A204.1 (cell line): ENCODE measurements at regions not wholly inside any gene's neighbourhood (a gene's known extent, or its start where the extent isn't known, plus 50 kb on each side); places are given as distances from the start of the nearest gene placed in this dataset.

Source experiments
- FAIRE-seq: peaks from 2 replicates; lab custom pipeline; 2012; peaks lifted over from hg19 to GRCh38; lab: Jason Lieb, UNC

DNA sequence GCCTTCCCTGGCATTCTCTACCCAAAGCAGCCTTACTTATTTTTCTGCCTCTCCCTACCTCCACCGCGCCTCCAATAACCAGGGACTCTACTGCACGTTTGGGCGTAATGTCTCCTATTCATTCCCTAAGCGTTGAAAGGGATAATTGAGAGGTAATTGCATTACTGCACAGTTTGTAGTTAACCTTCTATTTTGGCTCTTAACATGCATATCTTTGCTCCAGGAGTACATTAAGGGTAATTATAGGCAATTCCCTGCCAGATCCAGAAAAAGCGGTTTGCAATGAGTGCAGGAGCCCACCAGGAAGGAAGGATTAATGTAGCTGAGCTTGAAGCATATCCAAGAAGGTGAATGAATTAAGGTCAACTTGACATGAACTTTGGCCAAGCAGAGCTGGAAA is 558.4 kb downstream of the TYW1 start:
- FAIRE-seq: no peak

DNA sequence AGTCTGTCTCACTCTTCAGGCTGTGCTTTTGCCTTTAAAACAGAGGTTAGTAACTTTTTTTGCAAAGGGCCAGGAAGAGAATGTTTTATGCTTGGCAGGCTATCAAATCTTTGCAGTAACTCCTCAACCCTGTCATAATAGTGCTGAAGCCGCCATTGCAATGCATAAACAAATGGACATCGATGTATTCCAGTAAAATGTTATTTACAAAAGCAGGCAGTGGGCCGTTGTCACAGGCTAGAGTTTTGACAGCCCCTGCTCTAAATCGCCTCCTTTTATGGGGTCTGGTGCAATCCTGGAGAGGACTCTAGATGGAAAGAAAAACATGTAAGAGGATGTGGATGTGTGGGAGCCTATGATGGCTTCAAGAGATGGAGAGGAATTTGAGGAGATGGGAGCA is 568.3 kb downstream of the TYW1 start:
- no peak for FAIRE-seq

DNA sequence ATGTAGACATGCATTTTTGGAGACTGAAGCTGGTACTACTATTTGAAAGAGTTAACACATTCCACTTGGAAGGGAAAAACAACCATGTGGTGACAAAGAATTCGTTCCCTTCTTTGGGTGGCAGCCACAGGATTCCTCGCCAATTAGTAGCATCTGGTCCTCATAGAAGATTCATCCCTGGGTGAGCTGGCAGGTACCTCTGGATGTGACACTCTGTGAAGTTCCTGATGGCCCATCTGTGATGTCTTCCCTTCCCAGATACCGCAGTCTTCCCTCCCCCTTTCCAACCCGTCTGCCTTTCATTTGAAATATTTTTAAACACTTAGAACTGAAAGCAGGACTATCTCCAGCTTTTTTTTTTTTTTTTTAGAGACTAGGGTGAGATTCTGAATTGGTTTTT is 569.5 kb downstream of the TYW1 start:
- no peak for FAIRE-seq

DNA sequence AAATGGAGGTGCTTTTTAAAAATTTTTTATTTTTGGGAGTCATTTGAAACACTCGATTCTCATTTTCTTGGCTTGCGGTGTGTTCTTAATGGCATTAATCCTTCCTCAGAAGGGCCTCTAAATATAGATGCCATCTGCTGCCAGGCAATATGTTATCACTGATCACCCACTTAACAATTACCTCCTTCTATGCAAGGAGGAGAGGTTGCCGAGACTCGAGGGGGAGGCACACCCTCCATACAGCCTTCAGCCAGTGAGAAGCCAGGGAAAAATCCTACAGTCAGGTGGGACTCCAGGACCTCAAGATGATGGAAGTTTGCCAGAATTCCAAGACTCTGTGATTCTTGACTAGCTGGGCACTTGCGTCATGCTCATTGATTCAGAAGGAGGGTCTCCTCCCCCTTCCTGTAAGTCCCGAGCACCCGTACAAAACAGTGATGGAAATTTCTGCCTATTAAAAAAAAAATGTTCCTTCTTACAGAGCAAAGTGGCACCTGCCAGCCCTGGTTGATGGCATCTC is 574.5 kb downstream of the TYW1 start:
- no peak for FAIRE-seq

DNA sequence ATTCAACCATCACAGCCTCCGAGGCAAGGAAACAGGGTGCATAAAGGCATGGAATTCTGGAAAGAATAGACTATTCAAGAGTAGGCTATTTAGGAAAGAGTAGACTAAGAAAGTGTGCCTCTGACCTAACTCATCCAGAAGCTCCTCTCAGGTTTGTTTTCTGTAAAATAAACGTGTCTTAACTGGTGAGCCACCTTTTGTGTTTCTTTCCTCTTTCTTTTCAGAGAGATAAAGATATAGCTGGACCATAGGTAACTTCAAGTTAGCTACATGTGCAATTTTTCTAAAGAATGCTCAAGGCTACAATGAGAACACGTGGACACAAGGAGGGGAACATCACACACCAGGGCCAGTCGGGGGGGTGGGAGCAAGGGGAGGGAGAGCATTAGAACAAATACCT is 577.0 kb downstream of the TYW1 start:
- FAIRE-seq: no peak

DNA sequence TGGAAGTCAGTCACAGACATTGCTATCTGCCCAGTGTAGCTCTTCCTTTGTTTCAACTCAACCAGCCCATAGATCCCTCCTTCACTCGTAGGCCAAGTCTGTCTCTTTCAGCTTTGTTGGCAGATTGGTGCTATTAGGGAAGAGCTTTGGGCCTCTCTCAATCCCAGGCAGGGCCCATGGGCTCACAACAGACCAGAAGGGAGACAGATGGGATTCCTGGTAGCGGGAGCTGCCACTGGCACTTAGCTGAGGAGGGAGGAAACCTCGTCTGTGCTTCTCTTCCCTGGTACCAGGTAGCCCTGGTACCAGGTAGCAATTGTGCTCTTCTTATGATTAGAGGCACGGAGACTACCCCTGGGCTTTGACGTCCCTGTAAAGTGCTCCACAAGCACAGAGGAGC is 592.0 kb downstream of the TYW1 start:
- no peak for FAIRE-seq

DNA sequence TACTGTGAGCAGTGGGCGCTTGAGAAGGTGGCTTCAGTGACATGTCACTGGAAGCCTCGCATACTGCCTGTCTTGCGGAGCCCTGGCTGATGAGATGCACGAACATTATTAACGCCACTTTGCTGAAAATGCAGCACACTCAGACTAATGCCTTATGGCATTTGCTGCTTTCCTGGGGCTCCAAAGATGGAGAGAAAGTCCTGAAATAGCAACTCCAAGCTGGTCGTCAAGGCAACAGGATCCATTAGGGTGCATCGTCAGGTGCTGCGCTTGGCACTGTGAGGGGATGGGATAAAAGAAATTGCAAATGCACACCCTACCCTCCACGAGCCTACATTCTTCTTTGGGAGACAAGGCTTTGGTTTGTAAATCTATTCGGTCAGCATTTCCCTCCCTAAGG is 592.5 kb downstream of the TYW1 start:
- FAIRE-seq: no peak

DNA sequence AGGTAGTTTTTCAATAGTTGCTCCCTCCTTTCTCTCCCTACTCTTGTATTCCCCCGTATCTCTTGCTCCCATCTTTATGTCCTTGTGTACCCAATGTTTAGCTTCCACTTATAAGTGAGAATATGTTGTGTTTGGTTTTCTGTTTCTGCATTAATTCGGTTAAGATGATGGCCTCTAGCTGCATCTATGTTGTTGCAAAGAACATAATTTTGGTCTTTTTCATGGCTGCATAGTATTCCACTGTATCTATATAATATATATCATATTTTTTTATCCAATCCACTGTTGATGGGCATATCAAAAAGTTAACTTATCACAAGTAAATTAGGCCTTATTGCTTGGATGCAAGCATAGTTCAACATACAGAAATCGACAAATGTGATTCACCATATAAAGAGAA is 594.0 kb downstream of the TYW1 start:
- no peak for FAIRE-seq

DNA sequence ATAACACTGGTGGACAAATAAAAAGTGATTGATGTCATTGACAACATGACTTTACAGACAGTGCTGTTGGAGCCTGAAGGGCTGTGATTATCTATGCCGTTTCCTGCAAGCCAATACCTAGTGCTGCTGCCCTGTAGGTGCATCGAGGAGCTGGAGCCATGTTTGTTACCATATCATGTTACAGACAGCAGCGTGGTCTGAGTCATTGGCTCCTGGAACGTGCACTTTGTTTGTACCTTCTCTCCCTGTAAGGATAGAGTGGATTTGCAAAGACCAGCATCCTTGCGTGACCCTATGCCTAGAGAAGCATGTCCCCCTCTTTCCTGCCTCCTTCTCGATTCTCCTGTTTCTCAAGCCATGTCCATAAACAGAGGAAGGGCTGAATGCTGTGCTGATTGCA is 597.2 kb downstream of the TYW1 start:
- FAIRE-seq: no peak

DNA sequence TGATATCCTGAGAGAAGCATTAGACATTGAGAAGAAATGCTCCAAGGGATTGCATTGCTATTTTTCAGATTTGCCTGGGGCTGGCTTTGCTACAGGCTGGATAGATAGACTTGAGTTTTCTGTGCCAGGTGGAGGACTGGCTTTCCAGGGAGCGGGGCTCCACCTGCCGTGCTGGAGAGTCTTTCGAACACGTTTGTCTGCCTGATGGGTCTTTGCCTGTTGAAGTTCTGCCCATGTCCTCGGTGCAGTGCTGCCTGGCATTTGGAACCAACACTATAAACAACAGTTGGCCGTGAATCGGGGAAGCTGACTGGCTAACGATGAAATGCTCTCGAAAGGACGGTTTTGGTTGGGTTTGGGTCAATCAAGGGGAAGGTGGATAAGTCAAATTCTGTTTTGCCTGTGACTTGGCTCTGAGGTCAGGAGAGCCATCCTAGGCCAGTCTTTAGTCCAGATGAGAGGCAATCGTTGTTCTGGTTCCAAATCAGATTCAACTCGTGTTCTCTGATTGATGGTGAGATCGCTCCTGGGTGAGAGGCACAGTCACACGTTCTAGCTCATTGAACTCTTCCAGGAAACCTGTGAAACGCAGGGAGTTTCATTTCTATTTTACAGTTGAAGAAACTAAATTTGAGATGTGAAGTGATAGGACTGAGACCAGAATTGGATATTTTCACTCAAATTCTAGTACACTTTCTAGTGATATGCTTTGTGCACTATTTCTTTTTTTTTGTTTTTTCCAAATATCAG is 599.0 kb downstream of the TYW1 start:
- FAIRE-seq: no peak

DNA sequence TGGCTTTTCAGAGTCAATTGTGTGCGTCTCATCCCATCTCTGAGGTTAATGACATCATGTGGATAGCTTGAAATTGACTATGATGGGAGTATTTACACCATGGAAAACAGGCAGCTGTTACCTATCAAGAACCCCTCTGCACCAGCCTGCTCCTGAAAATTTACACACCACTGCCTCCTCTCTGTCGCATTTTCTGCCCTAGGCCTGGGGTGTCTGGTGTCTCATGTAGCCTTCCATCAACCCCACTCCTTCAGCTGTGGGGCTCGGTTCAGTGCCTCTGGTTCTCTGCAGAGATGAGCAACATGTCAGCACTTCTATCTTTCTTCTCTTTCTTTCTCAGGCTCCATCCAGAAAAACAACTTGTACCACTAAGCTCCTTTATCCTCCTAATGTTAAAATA is 600.5 kb downstream of the TYW1 start:
- no peak for FAIRE-seq

DNA sequence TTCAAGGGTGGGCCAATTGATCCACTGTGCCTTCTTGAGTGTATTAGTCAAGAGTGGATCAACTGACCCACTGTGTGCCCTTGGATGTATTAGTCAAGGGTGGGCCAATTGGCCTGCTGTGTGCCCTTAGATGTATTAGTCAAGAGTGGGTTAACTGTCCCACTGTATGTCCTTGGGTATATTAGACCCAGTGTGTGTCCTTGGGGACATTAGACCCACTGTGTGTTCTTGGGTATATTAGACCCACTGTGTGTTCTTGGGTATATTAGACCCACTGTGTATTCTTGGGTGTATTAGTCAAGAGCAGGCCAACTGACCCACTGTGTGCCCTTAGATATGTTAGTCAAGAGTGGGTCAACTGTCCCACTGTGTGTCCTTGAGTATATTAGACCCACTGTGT is 601.8 kb downstream of the TYW1 start:
- no peak for FAIRE-seq

DNA sequence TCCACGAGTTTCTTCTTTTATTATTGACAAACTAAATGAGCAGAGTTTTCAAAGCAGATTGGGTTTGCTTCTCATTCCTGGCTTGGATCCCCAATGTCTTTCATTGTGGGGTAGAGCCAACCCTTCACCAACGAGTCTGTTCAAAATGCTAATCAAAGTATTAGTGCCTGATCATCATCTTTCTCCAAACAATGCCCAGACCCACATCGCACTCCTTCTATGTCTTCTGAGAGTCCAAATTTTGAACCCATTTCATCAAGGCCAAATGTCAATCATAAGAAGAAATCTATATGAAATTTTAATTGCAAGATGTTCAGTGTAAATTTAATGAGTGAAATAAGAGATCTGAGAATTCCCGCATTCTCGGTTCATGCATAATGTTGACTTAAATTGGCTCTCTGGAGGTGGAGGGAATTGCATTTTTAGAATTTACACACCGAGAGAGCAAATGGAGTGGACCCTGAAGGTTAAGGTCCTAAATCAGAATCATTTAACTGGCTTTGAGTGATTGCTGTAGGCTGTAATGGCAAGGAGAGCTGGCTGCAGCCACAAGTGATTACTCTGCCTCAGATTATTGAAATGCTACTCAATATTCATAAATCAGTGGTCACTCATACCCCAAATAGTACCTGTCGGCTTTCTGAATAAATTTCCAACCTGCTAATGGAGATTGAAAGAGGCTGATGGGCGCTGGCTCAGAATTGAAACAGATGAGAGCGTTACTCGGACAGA is 602.9 kb downstream of the TYW1 start:
- FAIRE-seq: no peak

DNA sequence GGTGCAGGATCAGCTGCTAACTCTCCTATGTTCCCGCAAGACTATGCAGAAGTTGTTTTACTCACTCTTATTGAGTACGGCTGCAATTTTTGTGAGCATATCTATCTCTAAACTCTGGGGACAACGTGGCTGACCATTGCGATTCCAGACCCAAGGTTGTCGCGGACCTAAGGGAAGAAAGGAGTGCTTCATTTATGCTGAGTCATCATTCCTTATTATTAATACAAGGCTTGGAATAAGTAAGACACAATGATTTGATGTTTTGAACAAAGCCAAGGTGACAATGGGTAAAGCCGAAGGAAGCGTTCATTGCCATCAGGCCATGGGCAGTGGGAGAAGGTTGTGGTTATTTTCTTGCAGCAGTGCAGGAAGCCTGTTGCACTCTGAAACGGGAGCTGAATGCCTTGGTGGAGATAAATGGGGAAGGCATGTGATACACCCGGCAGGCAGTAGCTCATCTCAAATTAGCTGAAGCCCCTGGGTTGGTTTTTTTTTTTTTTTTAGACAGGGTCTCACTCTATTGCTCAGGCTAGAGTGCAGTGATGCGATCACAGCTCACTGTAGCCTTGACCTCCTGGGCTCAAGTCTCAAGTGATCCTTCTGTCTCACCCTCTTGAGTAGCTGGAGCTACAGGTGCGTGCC is 605.7 kb downstream of the TYW1 start:
- no peak for FAIRE-seq

DNA sequence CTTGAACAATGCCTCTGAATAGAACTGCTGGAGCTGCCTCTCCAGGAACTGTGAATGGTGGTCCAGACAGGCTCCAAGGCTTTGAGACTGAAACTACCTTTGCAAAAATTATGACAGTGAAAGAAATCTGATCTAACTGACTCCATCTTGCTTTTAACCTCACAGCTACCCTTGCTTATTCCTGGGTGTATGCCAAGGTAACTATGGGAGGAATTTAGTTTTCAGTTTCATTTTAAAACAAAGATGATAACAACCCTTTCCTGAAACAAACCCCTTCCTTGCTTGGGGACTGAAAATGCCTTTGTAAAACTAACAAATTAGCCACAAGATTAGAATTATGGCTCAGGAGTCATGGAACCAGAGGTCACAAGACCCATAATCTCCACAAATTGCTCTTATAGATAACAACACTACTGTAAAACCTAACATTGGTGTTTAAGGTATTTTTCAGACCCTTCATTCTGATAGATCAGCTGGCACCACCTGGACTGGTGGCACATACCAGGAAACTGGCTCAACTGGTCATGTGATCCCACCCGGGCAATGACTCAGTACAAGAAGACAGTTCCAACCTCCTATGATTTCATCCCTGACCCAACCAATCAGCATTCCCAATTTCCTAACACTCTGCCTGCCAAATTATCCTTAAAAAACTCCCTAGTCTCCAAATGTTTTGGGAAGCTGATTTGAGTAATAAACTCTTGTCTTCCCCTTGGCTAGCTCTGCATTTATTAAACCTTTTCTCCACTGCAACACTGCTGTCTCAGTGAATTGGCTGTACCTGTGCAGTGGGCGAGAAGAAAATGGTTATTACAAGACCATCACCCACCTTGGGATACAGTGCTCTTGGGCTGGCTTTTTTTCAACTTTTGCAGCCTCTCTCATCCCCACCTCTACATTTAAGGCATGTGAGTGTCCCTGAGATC is 608.1 kb downstream of the TYW1 start:
- no peak for FAIRE-seq

DNA sequence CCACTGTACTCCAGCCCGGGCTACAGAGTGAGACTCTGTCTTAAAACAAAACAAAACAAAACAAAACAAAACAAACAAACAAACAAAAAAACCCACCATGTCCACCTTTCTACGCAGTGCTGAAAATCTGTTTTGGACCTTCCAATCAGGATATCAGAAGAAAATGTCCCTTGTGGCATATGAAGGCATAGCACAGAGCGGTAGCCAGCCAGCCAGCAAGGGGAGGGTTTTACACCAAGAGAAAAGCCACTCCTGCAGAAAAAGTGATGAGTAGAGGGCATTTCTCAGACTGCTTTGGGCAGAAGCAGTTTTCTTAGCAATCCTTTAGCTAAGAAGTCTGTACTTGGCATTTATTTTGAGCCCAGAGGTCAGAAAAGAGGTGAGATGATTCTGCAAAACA is 612.2 kb downstream of the TYW1 start:
- no peak for FAIRE-seq

DNA sequence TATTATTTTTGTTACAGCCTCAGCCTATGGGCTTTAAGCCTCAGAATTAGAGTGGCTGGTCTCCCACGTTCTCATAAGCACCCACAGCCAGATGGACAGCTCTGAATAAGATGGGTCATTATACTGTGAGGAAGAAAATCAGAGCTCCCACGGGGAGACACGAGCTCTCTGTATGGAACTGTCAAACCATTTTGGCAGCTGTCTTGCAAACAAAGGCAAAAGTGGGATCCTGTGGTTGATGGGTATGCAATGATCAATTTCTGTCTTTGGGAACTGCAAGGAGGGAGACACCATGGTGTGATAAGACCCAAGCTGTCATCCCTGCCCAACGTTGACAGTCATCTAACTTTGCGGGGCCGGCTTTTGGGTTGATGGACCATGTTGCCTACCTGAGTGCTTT is 614.3 kb downstream of the TYW1 start:
- FAIRE-seq: no peak

DNA sequence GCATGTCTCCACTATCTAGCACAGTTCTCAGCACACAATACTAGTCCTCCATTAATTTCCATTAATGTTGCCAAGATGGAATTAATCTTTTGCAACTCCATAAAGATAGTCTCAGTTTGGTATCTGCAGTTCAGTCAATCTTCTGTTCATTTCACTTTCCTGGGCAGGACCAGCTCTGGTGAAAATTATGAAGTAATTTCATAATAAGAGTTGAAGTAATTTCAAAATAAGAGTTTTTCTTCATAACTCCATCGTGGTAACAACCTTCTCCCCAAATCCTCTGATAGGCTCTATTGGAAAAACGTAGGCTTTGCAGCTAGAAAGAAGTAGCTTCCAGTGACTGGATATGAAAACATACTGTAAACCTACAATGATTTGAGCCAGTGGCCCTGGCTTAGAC is 618.2 kb downstream of the TYW1 start:
- FAIRE-seq: no peak

DNA sequence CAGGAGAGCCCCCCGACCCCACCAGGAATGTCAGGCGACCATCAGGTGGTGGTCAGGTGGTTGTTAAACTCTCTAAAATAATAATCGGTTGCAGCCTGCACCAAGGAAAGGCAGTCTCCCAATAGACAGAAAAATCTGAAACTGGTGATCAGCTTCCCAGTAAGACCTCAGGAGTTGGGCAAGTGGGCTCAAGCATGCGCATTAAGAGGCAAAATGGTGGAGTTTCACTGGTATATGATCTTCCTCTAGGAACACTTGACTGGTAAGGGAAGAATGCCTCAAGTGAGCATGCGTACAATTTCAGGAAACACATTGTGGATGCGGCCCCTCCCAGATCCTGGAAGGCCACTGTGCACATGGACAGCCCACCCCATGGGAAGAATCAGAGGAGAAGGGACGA is 619.9 kb downstream of the TYW1 start:
- FAIRE-seq: no peak

DNA sequence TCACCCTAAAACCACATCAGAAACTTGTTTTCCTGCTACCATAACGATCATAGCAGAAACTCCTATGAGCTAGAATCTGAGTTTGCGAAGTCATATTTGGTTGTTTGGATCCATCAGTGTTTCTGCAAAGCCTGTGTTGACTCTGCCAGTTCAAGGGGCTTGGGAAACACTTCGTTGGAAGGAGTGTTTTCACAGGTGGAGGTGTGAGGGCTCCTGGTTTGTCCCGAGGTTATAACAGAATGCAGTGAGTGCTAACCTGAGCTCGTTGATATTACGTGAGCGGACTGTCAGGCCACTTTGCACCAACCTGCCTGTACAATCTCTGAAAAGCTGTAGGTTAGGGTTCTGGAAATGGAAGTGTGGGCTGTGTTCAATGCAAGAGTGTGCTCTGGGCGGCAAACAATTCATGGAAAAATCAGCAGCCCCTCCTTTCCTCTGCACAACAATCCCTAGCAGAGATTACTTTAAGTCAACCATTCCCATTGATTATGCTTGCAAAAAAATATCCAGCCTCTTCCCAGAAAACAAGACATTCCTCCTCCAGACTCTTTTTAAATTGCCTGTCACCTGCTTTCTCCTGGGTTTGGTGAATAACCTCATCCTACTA is 622.0 kb downstream of the TYW1 start:
- FAIRE-seq: no peak

DNA sequence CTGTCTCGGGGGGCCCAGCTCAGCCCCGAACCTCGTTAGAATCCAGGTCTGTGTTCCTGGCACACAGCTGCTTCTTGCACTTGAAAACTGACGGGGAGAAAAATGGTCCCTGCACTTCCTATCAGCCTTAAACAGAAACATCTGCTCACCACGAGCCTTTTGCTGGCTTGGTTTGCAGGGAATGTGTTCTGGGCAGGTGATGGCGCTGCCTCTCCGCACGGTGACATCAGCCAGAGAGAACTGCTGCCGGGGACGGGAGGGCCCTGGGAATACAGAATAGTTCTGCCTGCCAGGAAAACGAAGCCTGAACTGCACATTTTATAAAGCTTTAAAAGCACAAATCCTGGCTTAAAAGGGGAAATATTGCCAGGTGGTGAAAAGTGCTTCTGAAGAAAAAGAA is 622.5 kb downstream of the TYW1 start:
- FAIRE-seq: no peak
